Central memory CD8-positive, alpha-beta T cell (primary cell): ENCODE measurements at regions not wholly inside any gene's neighbourhood (a gene's known extent, or its start where the extent isn't known, plus 50 kb on each side); places are given as distances from the start of the nearest gene placed in this dataset.

Experiments
- ATAC-seq: fragments of 150-1000 bp; cut with Tn5 transposase; replicated peaks from 2 replicates; pipeline ENCODE4 v1.10.0; 2022; ENCODE audit warnings: mild to moderate bottlenecking, moderate FRiP score, moderate number of reproducible peaks; ENCODE audit not compliant: poor library complexity, severe bottlenecking; ENCODE audit errors: extremely low read depth
- DNase-seq, 2 donors: peaks; one replicate each; pipeline ENCODE4 v3.0.0; 2021; ENCODE audit warnings: low spot score in 2 of 2
- H3K27ac Mint-ChIP-seq: one replicate; pipeline ENCODE4 v1.8.0; 2022; ENCODE audit warnings: low read depth, mild to moderate bottlenecking, moderate library complexity, mixed read lengths
- H3K27me3 Mint-ChIP-seq: one replicate; pipeline ENCODE4 v1.8.0; 2022; ENCODE audit warnings: mixed read lengths
- H3K36me3 Mint-ChIP-seq: one replicate; pipeline ENCODE4 v1.8.0; 2022; ENCODE audit warnings: mild to moderate bottlenecking, moderate library complexity, mixed read lengths; ENCODE audit not compliant: insufficient read depth
- H3K4me1 Mint-ChIP-seq: one replicate; pipeline ENCODE4 v1.8.0; 2022; ENCODE audit warnings: mixed read lengths
- H3K4me3 Mint-ChIP-seq: one replicate; pipeline ENCODE4 v1.8.0; 2022; ENCODE audit warnings: mild to moderate bottlenecking, moderate library complexity, mixed read lengths
- H3K9me3 Mint-ChIP-seq: one replicate; pipeline ENCODE4 v1.8.0; 2022; ENCODE audit warnings: mixed read lengths

DNA sequence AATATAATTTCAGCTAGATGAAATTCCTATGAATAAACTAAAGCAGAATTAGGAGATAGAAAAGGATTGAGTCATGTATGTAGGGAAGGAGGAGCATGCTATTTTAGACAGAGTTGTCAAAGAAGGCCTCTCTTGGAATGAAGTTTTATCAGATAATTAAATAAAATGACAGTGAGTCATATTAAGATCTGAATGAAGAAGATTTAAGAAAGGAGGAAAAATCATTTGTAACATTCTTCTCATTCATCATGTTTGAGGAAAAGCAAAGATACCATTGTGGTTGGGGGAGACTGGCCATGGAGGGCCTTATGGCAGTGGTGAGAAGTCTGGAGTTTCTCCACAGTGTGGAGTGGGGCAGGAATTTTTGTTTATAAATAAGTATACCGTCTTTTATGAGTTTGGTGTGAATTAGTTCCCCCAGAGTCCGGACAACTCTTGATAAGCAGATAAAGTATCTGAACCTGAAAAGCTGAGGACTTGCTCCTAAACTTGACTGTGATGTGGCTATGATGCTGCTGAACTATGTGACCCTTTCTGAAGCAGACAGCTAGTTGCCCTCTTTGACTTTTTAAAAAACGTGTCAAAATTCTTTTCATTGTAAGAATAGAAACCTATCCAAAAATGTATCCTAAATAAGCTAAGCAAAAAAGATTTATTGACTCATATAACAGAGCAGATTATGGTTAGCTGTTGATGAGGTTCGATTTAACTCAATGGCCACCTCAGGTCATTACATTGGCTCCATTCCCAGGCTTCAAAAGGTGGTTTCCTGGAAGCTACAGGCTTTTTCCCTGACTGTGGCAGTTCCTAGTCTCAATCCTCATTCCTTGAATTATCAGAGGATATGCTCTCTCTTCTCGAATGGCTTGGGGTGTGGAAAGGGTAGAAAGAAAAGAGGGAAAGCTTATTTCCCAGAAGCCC is 90.8 kb downstream of the LHX9 start:
- no peak overlapping the region for H3K4me3 Mint-ChIP-seq
- H3K27me3 Mint-ChIP-seq: peaks cover 37% of the 10 kb centered on the region
- H3K36me3 Mint-ChIP-seq: no peaks in the 10 kb centered on the region
- no peak for ATAC-seq
- peaks cover 14% of the 10 kb centered on the region for H3K9me3 Mint-ChIP-seq
- H3K27ac Mint-ChIP-seq: no peak overlapping the region
- no peaks in the 10 kb centered on the region for H3K4me1 Mint-ChIP-seq
- DNase-seq: no peak

DNA sequence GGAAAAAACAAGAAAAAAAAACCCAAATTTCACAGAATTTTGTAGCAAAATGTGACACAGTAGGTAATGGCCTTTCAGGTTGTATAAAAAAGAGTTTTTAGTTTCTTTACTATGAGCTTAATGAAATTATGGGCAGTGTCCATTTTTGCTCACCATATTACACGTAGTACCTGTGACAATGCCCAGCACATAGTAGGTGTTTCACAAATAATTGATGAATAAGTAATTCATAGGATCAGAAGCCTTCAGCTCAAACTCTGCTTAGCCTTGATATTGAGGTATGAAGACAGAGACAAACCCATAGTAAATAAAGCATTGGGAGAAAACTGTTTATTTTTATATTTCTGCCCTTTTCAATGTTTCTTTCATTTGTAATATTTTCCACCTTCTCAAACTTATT is 97.2 kb downstream of the LHX9 start:
- Mint-ChIP-seq H3K36me3 (no peaks in the 10 kb centered on the region), H3K9me3 (peaks cover 4% of the 10 kb centered on the region)

DNA sequence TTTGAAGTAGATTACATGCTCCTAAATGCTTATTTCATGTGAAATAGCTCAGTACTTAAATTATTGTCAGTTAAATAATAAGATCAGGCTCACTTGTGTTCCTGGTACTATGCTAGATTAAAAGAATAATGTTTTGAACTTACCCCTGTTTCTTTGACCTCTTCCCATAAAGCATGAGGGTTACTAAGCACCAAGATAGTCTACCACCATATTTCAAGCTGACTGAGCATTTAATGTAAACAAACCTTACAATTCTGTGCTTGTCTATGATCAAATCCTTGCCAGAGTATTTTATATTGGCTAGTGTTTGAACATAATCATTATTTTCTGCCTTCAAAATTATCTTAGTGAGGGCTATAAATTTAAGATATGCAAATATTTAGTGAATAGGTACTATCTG is 98.1 kb downstream of the LHX9 start:
- peaks cover 25% of the 10 kb centered on the region for H3K27me3 Mint-ChIP-seq
- DNase-seq (no peak), ATAC-seq (no peak)
- no peak overlapping the region for H3K27ac Mint-ChIP-seq
- no peaks in the 10 kb centered on the region for H3K4me1 Mint-ChIP-seq
- H3K4me3 Mint-ChIP-seq: no peak overlapping the region
- H3K9me3 Mint-ChIP-seq: no peaks in the 10 kb centered on the region
- H3K36me3 Mint-ChIP-seq: no peaks in the 10 kb centered on the region

More for the DNA sequence above, 97.2 kb downstream of the LHX9 start:
- ATAC-seq: no peak
- no peak for DNase-seq
- Mint-ChIP-seq H3K4me1 (no peaks in the 10 kb centered on the region), H3K27me3 (peaks cover 25% of the 10 kb centered on the region), H3K27ac (no peak overlapping the region), H3K4me3 (no peak overlapping the region)

GRCh38 chr1:198018529-198018928 is 101.4 kb downstream of the LHX9 start:
- DNase-seq (no peak), ATAC-seq (no peak)
- peaks cover 5% of the 10 kb centered on the region for H3K27me3 Mint-ChIP-seq
- no peaks in the 10 kb centered on the region for H3K9me3 Mint-ChIP-seq
- no peaks in the 10 kb centered on the region for H3K4me1 Mint-ChIP-seq
- H3K27ac Mint-ChIP-seq: no peak overlapping the region
- no peak overlapping the region for H3K4me3 Mint-ChIP-seq
- no peaks in the 10 kb centered on the region for H3K36me3 Mint-ChIP-seq

DNA sequence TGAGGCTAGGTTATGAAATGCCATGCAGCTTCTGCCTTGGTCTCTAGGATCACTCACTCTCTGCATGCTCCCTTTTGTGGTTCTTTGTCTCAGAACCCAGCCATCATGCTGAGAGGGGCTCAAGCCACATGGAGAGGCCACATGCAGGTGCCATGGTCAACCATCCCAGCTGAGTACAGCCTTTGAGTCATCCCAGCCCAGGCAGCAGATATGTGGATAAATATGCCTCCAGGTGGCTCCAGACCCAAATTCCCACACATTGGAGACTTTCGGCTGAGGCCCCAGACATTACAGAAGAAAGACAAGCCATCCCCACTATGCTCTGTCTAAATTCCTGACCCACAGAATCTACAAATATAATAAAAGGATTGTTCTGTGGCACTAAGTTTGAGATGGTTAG is 102.0 kb downstream of the LHX9 start:
- ATAC-seq: no peak
- H3K27ac Mint-ChIP-seq: no peak overlapping the region

DNA sequence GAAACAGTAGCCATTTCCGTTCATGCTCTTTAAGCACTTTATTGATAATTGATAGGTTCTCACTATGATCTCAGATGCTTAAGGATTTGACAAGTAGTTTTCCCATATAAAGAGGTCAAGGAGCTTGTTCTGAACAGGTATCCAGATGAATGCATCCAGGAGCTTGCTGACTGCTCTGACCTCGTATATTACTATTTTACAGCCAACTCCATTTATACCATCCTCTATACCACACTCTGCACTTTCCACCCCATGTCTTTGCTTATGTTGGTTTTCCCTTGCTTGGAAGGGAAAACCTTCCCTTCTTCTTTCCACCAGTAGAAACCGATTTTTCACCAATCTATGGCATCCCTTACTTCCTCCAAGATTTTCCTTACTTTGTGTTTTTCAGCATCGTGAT is 107.2 kb downstream of the LHX9 start:
- Mint-ChIP-seq H3K36me3 (no peaks in the 10 kb centered on the region), H3K4me1 (no peaks in the 10 kb centered on the region), H3K4me3 (no peak overlapping the region), H3K9me3 (no peaks in the 10 kb centered on the region), H3K27me3 (peaks cover 7% of the 10 kb centered on the region), H3K27ac (no peak overlapping the region)
- ATAC-seq: no peak
- DNase-seq: no peak

More for the DNA sequence above, 102.0 kb downstream of the LHX9 start:
- no peak for DNase-seq
- Mint-ChIP-seq H3K4me3 (no peak overlapping the region), H3K4me1 (no peaks in the 10 kb centered on the region), H3K9me3 (no peaks in the 10 kb centered on the region), H3K36me3 (no peaks in the 10 kb centered on the region), H3K27me3 (no peaks in the 10 kb centered on the region)

GRCh38 chr1:198024782-198025181 is 107.6 kb downstream of the LHX9 start:
- ATAC-seq: no peak
- Mint-ChIP-seq H3K27me3 (peaks cover 12% of the 10 kb centered on the region), H3K4me1 (no peaks in the 10 kb centered on the region), H3K36me3 (no peaks in the 10 kb centered on the region), H3K4me3 (no peak overlapping the region), H3K27ac (no peak overlapping the region), H3K9me3 (no peaks in the 10 kb centered on the region)
- DNase-seq: no peak

- Mint-ChIP-seq H3K4me1 (no peaks in the 10 kb centered on the region), H3K9me3 (no peaks in the 10 kb centered on the region), H3K27ac (no peak overlapping the region), H3K4me3 (no peak overlapping the region), H3K27me3 (peaks cover 20% of the 10 kb centered on the region), H3K36me3 (no peaks in the 10 kb centered on the region)
- ATAC-seq (no peak), DNase-seq (no peak)
These were observed 113.5 kb downstream of the LHX9 start for GRCh38 chr1:198030682-198031081.

GRCh38 chr1:198031086-198031485 is 113.9 kb downstream of the LHX9 start:
- no peak for DNase-seq
- H3K4me1 Mint-ChIP-seq: no peaks in the 10 kb centered on the region
- H3K36me3 Mint-ChIP-seq: no peaks in the 10 kb centered on the region
- no peak overlapping the region for H3K4me3 Mint-ChIP-seq
- H3K27ac Mint-ChIP-seq: no peak overlapping the region
- peaks cover 20% of the 10 kb centered on the region for H3K27me3 Mint-ChIP-seq
- no peaks in the 10 kb centered on the region for H3K9me3 Mint-ChIP-seq
- no peak for ATAC-seq

DNA sequence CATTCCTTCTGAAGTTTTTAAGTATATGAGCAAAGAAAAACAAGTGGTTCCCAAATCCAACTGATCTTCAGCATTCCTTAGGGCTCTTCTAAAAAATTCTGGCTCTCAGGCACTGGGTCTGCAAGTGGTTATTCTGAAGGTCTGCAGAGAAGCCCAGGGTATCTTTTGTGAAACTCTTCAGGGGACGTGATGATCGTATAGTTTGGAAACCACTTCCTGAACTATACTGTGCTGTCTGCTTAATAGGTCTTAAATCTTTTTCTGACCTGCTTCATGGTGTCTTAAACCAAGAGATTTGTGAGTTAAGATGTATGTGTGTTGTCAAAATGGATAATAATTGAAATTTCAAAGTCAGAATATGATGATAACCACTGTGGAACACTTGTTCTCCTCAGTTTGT is 115.5 kb downstream of the LHX9 start:
- Mint-ChIP-seq H3K36me3 (no peaks in the 10 kb centered on the region), H3K27ac (no peak overlapping the region), H3K27me3 (peaks cover 20% of the 10 kb centered on the region), H3K9me3 (no peaks in the 10 kb centered on the region), H3K4me3 (no peak overlapping the region), H3K4me1 (no peaks in the 10 kb centered on the region)
- ATAC-seq (no peak), DNase-seq (no peak)

DNA sequence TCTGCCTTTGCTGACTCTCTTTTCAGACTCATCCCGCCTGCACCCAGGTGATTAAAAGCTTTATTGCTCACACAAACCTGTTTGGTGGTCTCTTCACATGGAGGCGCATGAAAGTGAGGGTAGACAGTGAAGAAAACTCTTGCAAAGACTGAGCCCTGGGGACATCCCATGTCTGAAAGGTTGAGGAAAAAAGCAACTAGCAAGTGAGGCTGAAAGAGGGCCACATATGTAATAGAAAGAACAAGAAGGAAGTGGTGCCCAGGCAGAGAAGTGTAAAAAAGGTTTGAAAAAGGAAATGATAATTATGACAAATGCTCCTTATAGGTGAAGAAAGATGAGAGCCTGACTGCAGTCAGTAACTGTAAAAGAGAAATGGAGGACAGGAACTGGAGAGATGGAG is 115.9 kb upstream of the NEK7 start:
- ATAC-seq: no peak

GRCh38 chr1:198042168-198042567 is 114.6 kb upstream of the NEK7 start:
- no peak overlapping the region for H3K4me3 Mint-ChIP-seq

More for the DNA sequence above, 115.9 kb upstream of the NEK7 start:
- H3K27me3 Mint-ChIP-seq: no peaks in the 10 kb centered on the region
- no peaks in the 10 kb centered on the region for H3K9me3 Mint-ChIP-seq
- no peaks in the 10 kb centered on the region for H3K4me1 Mint-ChIP-seq
- no peak for DNase-seq
- no peak overlapping the region for H3K27ac Mint-ChIP-seq
- no peak overlapping the region for H3K4me3 Mint-ChIP-seq
- no peaks in the 10 kb centered on the region for H3K36me3 Mint-ChIP-seq

DNA sequence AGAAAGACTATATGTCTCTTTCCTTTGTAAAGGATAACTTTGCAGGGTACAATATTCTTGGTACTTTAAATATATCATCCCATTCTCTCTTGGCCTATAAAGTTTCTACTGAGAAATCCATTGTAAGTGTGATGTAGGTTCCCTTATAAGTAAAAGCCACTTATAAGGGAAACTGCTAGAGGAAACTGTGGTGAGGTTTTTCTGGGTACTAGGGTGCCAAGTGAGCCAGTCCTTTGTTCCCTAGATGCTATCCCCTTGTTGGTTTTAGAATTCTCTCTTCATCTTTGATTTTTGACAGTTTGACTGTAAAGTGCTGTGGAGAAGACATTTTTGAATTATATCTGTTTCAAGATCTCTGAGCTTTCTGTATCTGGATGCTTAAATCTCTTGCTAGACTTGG is 108.9 kb upstream of the NEK7 start:
- H3K9me3 Mint-ChIP-seq: peaks cover 11% of the 10 kb centered on the region
- H3K4me3 Mint-ChIP-seq: no peak overlapping the region
- ATAC-seq: no peak
- no peaks in the 10 kb centered on the region for H3K27me3 Mint-ChIP-seq
- H3K4me1 Mint-ChIP-seq: peaks cover 9% of the 10 kb centered on the region
- H3K27ac Mint-ChIP-seq: no peak overlapping the region
- no peaks in the 10 kb centered on the region for H3K36me3 Mint-ChIP-seq
- no peak for DNase-seq

More at GRCh38 chr1:198042168-198042567, 114.6 kb upstream of the NEK7 start:
- Mint-ChIP-seq H3K27me3 (no peaks in the 10 kb centered on the region), H3K27ac (no peak overlapping the region), H3K4me1 (no peaks in the 10 kb centered on the region), H3K36me3 (no peaks in the 10 kb centered on the region), H3K9me3 (peaks cover 5% of the 10 kb centered on the region)
- DNase-seq: no peak
- ATAC-seq: no peak
